Loucy (cell line): ENCODE measurements at regions not wholly inside any gene's neighbourhood (a gene's known extent, or its start where the extent isn't known, plus 50 kb on each side); places are given as distances from the start of the nearest gene placed in this dataset.

Experiments
- H2AFZ ChIP-seq: fragments of 200-600 bp; sonication (generic); 2 replicates; pipeline ENCODE4 v1.6.0; 2016; ENCODE audit warnings: antibody characterized with exemption, mild to moderate bottlenecking, low read length, moderate library complexity
- H3F3A ChIP-seq: fragments of 200-600 bp; 2 replicates; pipeline ENCODE4 v1.6.0; 2016; ENCODE audit warnings: antibody characterized with exemption, low read depth, mild to moderate bottlenecking
- H3K27me3 ChIP-seq: fragments of 200-600 bp; sonication (generic); 2 replicates; pipeline ENCODE4 v1.6.1; 2014; ENCODE audit warnings: low read length, mild to moderate bottlenecking; ENCODE audit not compliant: insufficient read depth, poor library complexity, severe bottlenecking
- H3K36me3 ChIP-seq: fragments of 200-600 bp; sonication (generic); 2 replicates; pipeline ENCODE4 v1.6.1; 2016; ENCODE audit warnings: low read length; ENCODE audit not compliant: insufficient read depth
- H3K4me1 ChIP-seq: fragments of 200-600 bp; sonication (generic); 2 replicates; pipeline ENCODE4 v1.5.1; 2014; ENCODE audit warnings: low read length, mild to moderate bottlenecking; ENCODE audit not compliant: insufficient read depth, poor library complexity, severe bottlenecking
- H3K4me2 ChIP-seq: fragments of 200-600 bp; sonication (generic); 2 replicates; pipeline ENCODE4 v1.6.0; 2014; ENCODE audit warnings: antibody characterized with exemption, low read length, low read depth, mild to moderate bottlenecking; ENCODE audit not compliant: poor library complexity, severe bottlenecking
- H3K4me3 ChIP-seq: fragments of 200-600 bp; sonication (generic); 2 replicates; pipeline ENCODE4 v1.5.1; 2014; ENCODE audit warnings: low read length, mild to moderate bottlenecking, mixed read lengths; ENCODE audit not compliant: poor library complexity, severe bottlenecking
- H3K79me2 ChIP-seq: fragments of 200-600 bp; sonication (generic); 2 replicates; pipeline ENCODE4 v1.6.1; 2014; ENCODE audit warnings: low read length; ENCODE audit not compliant: insufficient read depth
- H3K9ac ChIP-seq: fragments of 200-600 bp; sonication (generic); 2 replicates; pipeline ENCODE4 v1.6.0; 2014; ENCODE audit warnings: mild to moderate bottlenecking, low read depth, low read length, moderate library complexity; ENCODE audit not compliant: poor library complexity, severe bottlenecking
- H3K9me2 ChIP-seq: fragments of 200-600 bp; sonication (generic); replicated peaks from 2 replicates; pipeline ENCODE4 v1.6.1; 2016; ENCODE audit warnings: low read depth, low read length, mixed read lengths
- H3K9me3 ChIP-seq: fragments of 200-600 bp; sonication (generic); 2 replicates; pipeline ENCODE4 v1.6.1; 2014; ENCODE audit warnings: mild to moderate bottlenecking, antibody characterized with exemption, low read length, low read depth; ENCODE audit not compliant: insufficient read depth
- H4K20me1 ChIP-seq: fragments of 200-600 bp; sonication (generic); 2 replicates; pipeline ENCODE4 v1.6.0; 2014; ENCODE audit warnings: antibody characterized with exemption, low read length, mild to moderate bottlenecking; ENCODE audit not compliant: insufficient read depth, poor library complexity, severe bottlenecking
- CTCF ChIP-seq: fragments of 200-600 bp; sonication (generic); conservative IDR thresholded peaks from 2 replicates; pipeline ENCODE4 v1.5.1; 2014; ENCODE audit warnings: mild to moderate bottlenecking, antibody characterized with exemption, low read length
- EZH2phosphoT487 ChIP-seq: fragments of 200-600 bp; IDR thresholded peaks from 2 replicates; pipeline ENCODE4 v1.6.1; 2018; ENCODE audit warnings: antibody characterized with exemption, mild to moderate bottlenecking, moderate library complexity, borderline replicate concordance

- H3K4me2 ChIP-seq: no peak overlapping the region
- no peak overlapping the region for H3K9ac ChIP-seq
- H3F3A ChIP-seq: no peaks in the 10 kb centered on the region
- peaks cover 7% of the 10 kb centered on the region for H3K4me1 ChIP-seq
- no peaks in the 10 kb centered on the region for H3K79me2 ChIP-seq
- no peak overlapping the region for H2AFZ ChIP-seq
- no peaks in the 10 kb centered on the region for H3K36me3 ChIP-seq
- H3K9me2 ChIP-seq: no peaks in the 10 kb centered on the region
- H4K20me1 ChIP-seq: no peaks in the 10 kb centered on the region
- H3K4me3 ChIP-seq: no peak overlapping the region
- H3K9me3 ChIP-seq: no peaks in the 10 kb centered on the region
- TF ChIP-seq CTCF: no peak
- no peak for TF ChIP-seq EZH2phosphoT487
- no peaks in the 10 kb centered on the region for H3K27me3 ChIP-seq
These were observed 438.4 kb downstream of the EFNA5 start for GRCh38 chr5:107232293-107232692.

GRCh38 chr5:107231191-107231590, 439.5 kb downstream of the EFNA5 start:
- Histone ChIP-seq H3K4me2 (no peak overlapping the region), H3K4me1 (peaks cover 7% of the 10 kb centered on the region), H3K4me3 (no peak overlapping the region), H3K9me3 (no peaks in the 10 kb centered on the region), H3F3A (no peaks in the 10 kb centered on the region), H4K20me1 (no peaks in the 10 kb centered on the region), H3K79me2 (no peaks in the 10 kb centered on the region), H3K9me2 (no peaks in the 10 kb centered on the region), H3K9ac (no peak overlapping the region), H3K27me3 (no peaks in the 10 kb centered on the region), H3K36me3 (no peaks in the 10 kb centered on the region), H2AFZ (no peak overlapping the region)
- TF ChIP-seq EZH2phosphoT487: no peak
- no peak for TF ChIP-seq CTCF

DNA sequence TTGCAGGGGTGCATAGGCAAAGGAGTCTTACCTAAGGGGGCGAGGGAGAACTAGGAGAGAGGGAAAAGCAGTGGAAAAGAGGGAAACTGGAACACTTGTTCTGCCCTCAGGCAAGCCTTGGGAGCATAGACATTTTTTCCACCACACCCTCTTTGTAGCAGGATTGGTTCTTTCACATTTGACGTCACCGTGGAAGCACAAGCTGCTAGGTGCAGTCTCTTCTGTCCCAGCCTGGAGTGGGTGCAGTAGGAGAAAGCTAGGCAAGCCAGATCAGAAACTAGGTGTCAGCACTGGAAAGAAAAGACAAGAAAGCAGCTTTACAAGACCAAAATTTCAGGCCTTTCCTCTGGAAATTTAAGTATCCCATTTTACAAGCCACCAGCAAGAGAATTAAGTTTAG, 440.4 kb downstream of the EFNA5 start:
- Histone ChIP-seq H3F3A (no peaks in the 10 kb centered on the region), H2AFZ (no peak overlapping the region), H3K9me3 (no peaks in the 10 kb centered on the region), H4K20me1 (no peaks in the 10 kb centered on the region), H3K4me1 (peaks cover 6% of the 10 kb centered on the region), H3K79me2 (no peaks in the 10 kb centered on the region), H3K4me3 (no peak overlapping the region), H3K9me2 (no peaks in the 10 kb centered on the region), H3K36me3 (no peaks in the 10 kb centered on the region), H3K4me2 (no peak overlapping the region), H3K27me3 (no peaks in the 10 kb centered on the region), H3K9ac (no peak overlapping the region)
- TF ChIP-seq CTCF (no peak), EZH2phosphoT487 (no peak)
